Motor neuron (in vitro differentiated cells): ENCODE measurements at regions not wholly inside any gene's neighbourhood (a gene's known extent, or its start where the extent isn't known, plus 50 kb on each side); places are given as distances from the start of the nearest gene placed in this dataset.

Experiments used
- ATAC-seq, 8 experiments: fragments of 200-7000 bp; cut with Tn5 transposase; replicated peaks in 6 of 8; 2 replicates each; pipeline ENCODE4 v1.8.0; 2021; ENCODE audit warnings: mild to moderate bottlenecking in 8 of 8, moderate library complexity in 8 of 8
- H3K27ac ChIP-seq, 2 donors: fragments of 250-450 bp; sonication (Bioruptor Pico); 2 replicates each; pipeline ENCODE4 v1.9.0; 2021; ENCODE audit warnings: antibody characterized with exemption in 2 of 2, mild to moderate bottlenecking in 2 of 2, moderate library complexity in 1 of 2
- H3K4me1 ChIP-seq, 2 donors: fragments of 250-450 bp; sonication (Bioruptor Pico); replicated peaks in 1 of 2; 2 replicates each; pipeline ENCODE4 v1.6.1; 2021; ENCODE audit warnings: antibody characterized with exemption in 2 of 2, mild to moderate bottlenecking in 2 of 2, moderate library complexity in 1 of 2
- H3K4me3 ChIP-seq, 5 donors: fragments of 250-450 bp; sonication (Bioruptor Pico); 2 replicates each; pipeline ENCODE4 v1.9.0; 2021; ENCODE audit warnings: antibody characterized with exemption in 5 of 5, mild to moderate bottlenecking in 5 of 5, moderate library complexity in 4 of 5
- WGBS, 10 experiments: fragments of 450-650 bp; shearing (Covaris generic); methylation state at CpG; one replicate each; pipeline ENCODE4 v1.0.0; 2022; 5-methylcytosine and 5-hydroxymethylcytosine counted together
- in situ Hi-C, 9 experiments: fragments of 400-800 bp; cut with MboI; loops; one replicate each; pipeline ENCODE4 v1.15.0; 2021; ENCODE audit warnings: low sequenced_read_pairs in 9 of 9, low pct_unique_long_range_greater_than_20kb in 2 of 9; ENCODE audit not compliant: unreplicated experiment in 9 of 9

DNA sequence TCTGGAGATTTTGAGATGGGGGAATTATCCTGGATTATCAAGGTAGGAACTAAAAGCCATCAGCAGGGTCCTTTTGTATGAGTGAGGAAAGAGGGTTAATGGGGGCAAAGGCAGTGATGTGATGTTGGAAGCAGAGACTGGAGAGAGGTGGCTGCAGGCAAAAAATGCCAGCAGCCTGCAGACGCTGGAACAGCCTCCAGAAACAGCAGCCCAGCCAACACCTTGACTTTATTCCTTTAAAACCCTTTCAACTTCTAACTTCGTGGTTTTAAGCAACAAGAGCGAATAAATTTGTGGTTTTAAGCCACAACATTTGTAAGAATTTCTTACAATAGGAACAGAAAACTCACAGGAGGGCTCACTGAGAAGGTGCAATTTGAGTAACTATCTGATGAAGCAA lies 523.1 kb upstream of the HS6ST1 start:
- in situ Hi-C loops = no loop called here
- WGBS, 10 experiments = 0 to 88% (median 50%) methylated on average over 1 to 3 of the region's 3 CpGs; no CpG with 5 or more reads in 1 of the 10 experiments
- no peak for ATAC-seq

GRCh38 chr2:128867311-128867710 lies 548.6 kb upstream of the HS6ST1 start:
- Histone ChIP-seq H3K4me3 (no peak overlapping the region), H3K4me1 (peaks cover 11 to 14% of the 10 kb centered on the region in 2 donors), H3K27ac (no peak overlapping the region)
- in situ Hi-C loops = no loop called here
- 14 to 66% (median 37%) methylated on average over 1 to 8 of the region's 9 CpGs for WGBS, 10 experiments
- ATAC-seq = peak in 5 of 8 experiments; percentile 53 to 90 (median 67)

More for the DNA sequence above, 523.1 kb upstream of the HS6ST1 start:
- Histone ChIP-seq H3K27ac (no peak overlapping the region), H3K4me1 (peaks cover 4 to 5% of the 10 kb centered on the region in 2 donors), H3K4me3 (no peak overlapping the region)

GRCh38 chr2:128867936-128868636 lies 549.4 kb upstream of the HS6ST1 start:
- in situ Hi-C loops = no loop called here
- Histone ChIP-seq H3K4me1 (peaks cover 11 to 14% of the 10 kb centered on the region in 2 donors), H3K4me3 (no peak overlapping the region), H3K27ac (no peak overlapping the region)
- no peak for ATAC-seq
- whole genome bisulfite sequencing, 10 experiments = 0 to 100% (median 90%) methylated on average over 1 to 5 of the region's 7 CpGs; no CpG with 5 or more reads in 3 of the 10 experiments

DNA sequence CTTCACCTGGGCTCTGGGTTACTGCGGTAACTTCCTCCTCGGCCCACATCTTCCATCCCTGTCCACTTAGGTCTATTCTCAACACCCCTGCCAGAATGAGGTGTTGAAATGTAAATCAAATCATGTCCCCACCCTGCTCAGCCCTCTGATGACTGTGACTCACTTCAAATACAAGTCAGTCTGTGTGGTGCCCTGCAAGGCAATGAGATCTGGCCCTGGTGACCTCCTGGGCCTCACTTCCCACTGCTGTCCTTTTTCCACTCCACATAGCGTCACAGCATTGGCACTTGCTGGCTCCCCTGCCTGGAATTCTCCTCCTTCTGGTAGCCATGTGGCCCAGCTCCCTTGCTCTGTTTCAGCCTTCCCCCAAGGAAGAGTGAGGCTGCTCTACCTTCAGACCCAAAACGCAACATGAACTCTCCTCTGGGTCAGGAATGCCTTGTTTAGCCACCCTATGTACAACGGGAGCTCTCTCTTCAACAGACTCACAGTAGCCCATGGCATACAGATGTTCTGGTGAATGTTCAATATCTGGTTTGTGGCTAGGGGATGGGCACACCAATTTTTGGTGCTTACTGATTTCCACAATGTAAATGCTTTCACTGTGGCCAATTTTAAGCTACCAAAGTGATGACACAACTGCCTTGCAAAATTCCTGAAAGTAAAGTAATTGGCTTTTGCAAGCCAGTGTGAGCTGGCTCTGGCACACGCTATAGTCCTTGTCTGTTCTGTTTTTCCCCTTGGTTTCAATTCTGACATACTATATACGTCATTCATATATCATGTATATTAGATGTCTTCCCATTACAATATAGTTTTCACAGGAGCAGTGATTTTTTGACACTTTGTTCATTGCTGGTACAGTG lies 550.3 kb upstream of the HS6ST1 start:
- Histone ChIP-seq H3K4me3 (no peak overlapping the region), H3K4me1 (peaks cover 11 to 14% of the 10 kb centered on the region in 2 donors), H3K27ac (no peak overlapping the region)
- 0 to 100% (median 82%) methylated on average over 1 to 4 of the region's 7 CpGs for WGBS, 10 experiments
- in situ Hi-C loops = no loop called here
- peak in 2 of 8 experiments; percentile 91 to 94 for ATAC-seq

GRCh38 chr2:128874608-128875007 lies 555.9 kb upstream of the HS6ST1 start:
- H3K4me1 ChIP-seq = peaks cover 15 to 24% of the 10 kb centered on the region in 2 donors
- no peak overlapping the region for H3K27ac ChIP-seq
- WGBS, 10 experiments = 20 to 100% (median 57%) methylated on average over 1 to 5 of the region's 5 CpGs; no CpG with 5 or more reads in 6 of the 10 experiments
- in situ Hi-C loops = no loop called here
- no peak overlapping the region for H3K4me3 ChIP-seq
- ATAC-seq = no peak

DNA sequence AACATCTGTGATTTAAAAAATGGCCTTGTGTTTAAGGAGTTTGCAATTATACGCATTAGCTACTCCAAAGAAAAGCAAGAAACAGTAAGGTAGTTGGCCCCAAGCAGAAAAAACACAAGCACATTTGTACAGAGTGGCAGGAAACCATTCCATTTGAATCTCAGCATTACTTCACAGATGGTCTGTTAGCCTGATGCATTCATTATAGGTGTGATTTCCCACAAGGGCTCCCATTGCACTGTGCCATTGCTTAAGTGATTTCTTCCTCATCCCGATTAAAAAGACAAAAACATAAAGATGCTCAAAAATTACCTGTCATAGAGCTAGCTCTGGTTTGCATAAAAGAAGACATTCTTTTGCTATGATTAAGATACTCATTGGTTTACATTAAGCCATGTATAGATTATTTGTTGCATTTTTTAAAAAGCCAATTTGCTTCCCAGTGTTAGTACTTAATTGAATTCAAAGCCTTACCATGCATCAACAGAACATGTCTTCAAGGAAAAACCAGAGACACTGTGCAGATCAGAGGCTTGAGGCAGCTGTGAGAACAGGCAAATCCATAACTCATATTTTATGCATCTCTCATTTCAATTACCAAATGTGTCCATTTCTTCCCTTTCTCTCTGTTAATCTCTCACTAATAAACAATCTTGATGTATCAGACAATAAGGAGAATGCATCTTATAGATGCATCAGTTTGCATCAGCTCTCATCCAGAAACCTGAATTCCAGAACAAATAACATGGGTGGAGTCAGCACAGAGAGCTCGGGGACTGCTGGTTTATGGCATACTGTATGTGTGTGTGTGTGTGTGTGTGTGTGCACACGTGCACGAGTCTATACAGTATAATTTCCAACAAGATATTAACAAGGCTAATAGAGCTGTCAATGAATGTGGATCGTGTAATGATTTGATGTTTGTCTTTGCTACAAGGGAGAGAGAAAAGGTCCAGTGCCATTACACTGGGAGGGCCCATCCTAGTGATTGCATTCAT lies 558.6 kb upstream of the HS6ST1 start:
- H3K4me3 ChIP-seq = no peak overlapping the region
- no peak overlapping the region for H3K27ac ChIP-seq
- in situ Hi-C loops = no loop called here
- 5 to 100% (median 59%) methylated on average over 1 to 6 of the region's 6 CpGs for WGBS, 10 experiments
- peaks cover 15 to 24% of the 10 kb centered on the region in 2 donors for H3K4me1 ChIP-seq
- ATAC-seq = peak in 7 of 8 experiments; percentile 40 to 93 (median 66)

- in situ Hi-C loops = no loop called here
- Histone ChIP-seq H3K4me3 (no peak overlapping the region), H3K4me1 (peaks cover 15 to 24% of the 10 kb centered on the region in 2 donors), H3K27ac (no peak overlapping the region)
- ATAC-seq = no peak
- 20 to 58% methylated on average over 1 to 2 of the region's 4 CpGs; no CpG with 5 or more reads in 8 of the 10 experiments for WGBS, 10 experiments
Measured at GRCh38 chr2:128879161-128879560, 560.5 kb upstream of the HS6ST1 start.

GRCh38 chr2:128894896-128895295 lies 576.2 kb upstream of the HS6ST1 start:
- no peaks in the 10 kb centered on the region for H3K4me1 ChIP-seq
- in situ Hi-C loops = no loop called here
- no peak overlapping the region for H3K27ac ChIP-seq
- H3K4me3 ChIP-seq = no peak overlapping the region
- no peak for ATAC-seq

DNA sequence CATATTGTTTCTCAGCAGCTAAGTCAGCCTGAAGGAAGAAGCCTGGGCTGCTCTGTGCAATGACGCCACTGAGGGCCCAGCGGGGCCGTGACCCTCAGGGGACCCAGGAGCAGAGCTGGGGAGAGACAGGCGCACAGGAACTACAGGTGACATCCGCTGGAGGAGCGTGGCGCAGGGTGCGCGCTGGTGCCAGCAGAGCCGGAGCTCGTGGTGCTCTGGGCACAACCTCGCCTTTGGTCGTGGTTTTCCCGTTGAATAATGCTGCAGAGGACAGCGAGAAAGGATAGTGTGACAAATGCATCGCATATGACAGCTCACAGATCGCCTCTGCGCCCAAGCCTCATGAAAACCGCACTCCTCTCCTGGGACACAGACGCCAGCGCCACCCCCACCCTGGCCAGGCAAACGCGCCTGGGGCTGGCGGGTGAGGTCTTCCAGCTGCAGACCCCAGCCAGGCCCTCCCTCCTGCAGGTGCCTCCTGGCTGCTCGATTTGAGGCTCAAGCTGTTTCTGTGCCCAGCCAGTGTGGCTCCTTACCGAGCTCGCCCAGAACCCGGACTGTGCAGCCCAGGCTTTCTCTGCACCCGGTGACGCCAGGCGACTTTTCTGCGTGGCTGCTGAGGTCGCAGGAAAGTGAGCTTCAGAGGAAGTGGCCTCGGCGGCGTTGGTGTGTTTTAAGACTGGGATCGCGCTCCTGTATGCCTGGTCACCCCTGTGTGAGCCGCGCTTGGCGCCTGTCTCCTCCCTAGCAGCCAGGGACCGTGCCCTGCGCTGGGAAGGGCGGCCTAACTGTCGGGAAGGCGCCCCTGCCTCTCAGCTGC lies 583.1 kb upstream of the HS6ST1 start:
- WGBS, 10 experiments = 3 to 100% (median 83%) methylated on average over 1 to 13 of the region's 46 CpGs; no CpG with 5 or more reads in 4 of the 10 experiments
- no peak overlapping the region for H3K27ac ChIP-seq
- no peaks in the 10 kb centered on the region for H3K4me1 ChIP-seq
- no peak overlapping the region for H3K4me3 ChIP-seq
- in situ Hi-C loops = no loop called here
- ATAC-seq = no peak

DNA sequence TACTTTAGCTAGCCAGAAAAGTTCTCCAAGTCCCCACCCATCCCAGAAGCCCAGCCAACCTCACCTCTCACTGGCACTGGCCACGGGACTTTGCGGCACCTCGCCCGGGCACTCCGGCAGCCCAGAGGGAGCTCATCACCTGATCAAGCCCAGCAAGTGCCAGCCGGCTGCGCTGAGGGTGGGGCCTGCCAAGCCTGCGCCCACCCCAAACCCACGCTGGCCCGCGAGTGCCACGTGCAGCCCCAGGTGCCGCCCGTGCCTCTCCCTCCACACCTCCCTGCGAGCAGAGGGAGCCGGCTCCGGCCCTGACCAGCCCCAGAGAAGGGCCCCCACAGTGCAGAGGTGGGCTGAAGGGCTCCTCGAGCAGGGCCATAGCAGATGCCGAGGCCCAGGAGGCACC lies 585.0 kb upstream of the HS6ST1 start:
- no peak for ATAC-seq
- Histone ChIP-seq H3K27ac (no peak overlapping the region), H3K4me1 (no peaks in the 10 kb centered on the region), H3K4me3 (no peak overlapping the region)
- in situ Hi-C loops = no loop called here
- WGBS, 10 experiments = 0 to 60% methylated on average over 1 of the region's 19 CpGs; no CpG with 5 or more reads in 8 of the 10 experiments

DNA sequence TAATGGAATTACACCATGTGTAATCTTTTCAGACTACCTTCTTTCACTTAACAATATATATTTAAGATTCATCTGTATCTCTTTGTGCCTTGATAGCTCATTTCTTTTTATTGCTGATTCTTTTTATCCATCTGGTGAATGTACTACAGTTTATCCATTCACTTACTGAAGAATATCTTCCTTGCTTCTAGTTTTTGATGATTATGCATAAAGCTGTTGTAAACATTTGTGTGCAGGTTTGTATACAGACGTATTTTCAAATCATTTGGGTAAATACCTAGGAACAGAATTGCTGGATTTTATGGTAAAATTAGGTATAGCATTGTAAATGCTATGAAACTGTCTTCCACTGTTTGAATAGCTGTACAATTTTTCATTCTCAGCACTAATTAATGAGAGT lies 592.6 kb upstream of the HS6ST1 start:
- 0 to 100% (median 43%) methylated on average over 1 of the region's 1 CpG; no CpG with 5 or more reads in 2 of the 10 experiments for whole genome bisulfite sequencing, 10 experiments

GRCh38 chr2:128914320-128914719 lies 595.7 kb upstream of the HS6ST1 start:
- no peak for ATAC-seq
- Histone ChIP-seq H3K27ac (no peak overlapping the region), H3K4me3 (no peak overlapping the region), H3K4me1 (no peaks in the 10 kb centered on the region)
- in situ Hi-C loops = no loop called here

More for the DNA sequence above, 592.6 kb upstream of the HS6ST1 start:
- Histone ChIP-seq H3K4me3 (no peak overlapping the region), H3K27ac (no peak overlapping the region), H3K4me1 (no peaks in the 10 kb centered on the region)
- in situ Hi-C loops = no loop called here
- no peak for ATAC-seq
